ENCODE measurements at regions not wholly inside any gene's neighbourhood (a gene's known extent, or its start where the extent isn't known, plus 50 kb on each side); places are given as distances from the start of the nearest gene placed in this dataset.

GRCh38 chr10:31081937-31082840 is 50.5 kb upstream of the ZNF438 start:
- CTCF ChIA-PET = interaction anchor here (0.6 to 2.9 kb wide), 6 partner anchors 10 to 298 kb away, joined by 3 to 16 read pairs (median 4); no protein-coding TSS in a partner anchor
- H3K27me3 Mint-ChIP-seq = no peaks in the 10 kb centered on the region
- no peaks in the 10 kb centered on the region for H3K9me3 Mint-ChIP-seq
- no peak overlapping the region for H3K27ac Mint-ChIP-seq
- H3K4me3 Mint-ChIP-seq = no peak overlapping the region
- no peaks in the 10 kb centered on the region for H3K36me3 Mint-ChIP-seq
- peaks cover 6% of the 10 kb centered on the region for H3K4me1 Mint-ChIP-seq
- DNase-seq = no peak

GRCh38 chr10:31083765-31084184 is 52.1 kb upstream of the ZNF438 start:
- H3K4me3 Mint-ChIP-seq = no peak overlapping the region
- H3K9me3 Mint-ChIP-seq = no peaks in the 10 kb centered on the region
- H3K36me3 Mint-ChIP-seq = no peaks in the 10 kb centered on the region
- DNase-seq = peak; percentile 71
- CTCF ChIA-PET = interaction anchor here (0.6 to 2.9 kb wide), 18 partner anchors 11 to 407 kb away, joined by 3 to 16 read pairs (median 4); no protein-coding TSS in a partner anchor
- H3K27me3 Mint-ChIP-seq = no peaks in the 10 kb centered on the region
- peaks cover 6% of the 10 kb centered on the region for H3K4me1 Mint-ChIP-seq
- no peak overlapping the region for H3K27ac Mint-ChIP-seq

- no peaks in the 10 kb centered on the region for H3K27me3 Mint-ChIP-seq
- H3K36me3 Mint-ChIP-seq = no peaks in the 10 kb centered on the region
- H3K4me1 Mint-ChIP-seq = peaks cover 6% of the 10 kb centered on the region
- no peak overlapping the region for H3K27ac Mint-ChIP-seq
- no peak overlapping the region for H3K4me3 Mint-ChIP-seq
- no peaks in the 10 kb centered on the region for H3K9me3 Mint-ChIP-seq
- DNase-seq = no peak
- CTCF ChIA-PET = interaction anchor here (0.8 to 1.8 kb wide), 3 partner anchors 14 to 721 kb away, joined by 3 to 5 read pairs (median 3); no protein-coding TSS in a partner anchor
Measured at GRCh38 chr10:31087011-31087410, 55.3 kb upstream of the ZNF438 start.

- no peak overlapping the region for H3K27ac Mint-ChIP-seq
- CTCF ChIA-PET = no interaction called here
- no peak overlapping the region for H3K4me3 Mint-ChIP-seq
- DNase-seq = no peak
- peaks cover 6% of the 10 kb centered on the region for H3K4me1 Mint-ChIP-seq
- no peaks in the 10 kb centered on the region for H3K36me3 Mint-ChIP-seq
- no peaks in the 10 kb centered on the region for H3K9me3 Mint-ChIP-seq
- no peaks in the 10 kb centered on the region for H3K27me3 Mint-ChIP-seq
Measured at GRCh38 chr10:31087851-31088250, 56.2 kb upstream of the ZNF438 start.

GRCh38 chr10:31090894-31091607 is 59.4 kb upstream of the ZNF438 start:
- no peaks in the 10 kb centered on the region for H3K27me3 Mint-ChIP-seq
- DNase-seq = no peak
- CTCF ChIA-PET = interaction anchor here (0.6 to 1.0 kb wide), 2 partner anchors 307 to 324 kb away, joined by 3 read pairs; no protein-coding TSS in a partner anchor
- no peak overlapping the region for H3K27ac Mint-ChIP-seq
- H3K4me1 Mint-ChIP-seq = no peaks in the 10 kb centered on the region
- no peaks in the 10 kb centered on the region for H3K36me3 Mint-ChIP-seq
- no peaks in the 10 kb centered on the region for H3K9me3 Mint-ChIP-seq
- H3K4me3 Mint-ChIP-seq = no peak overlapping the region

- no peaks in the 10 kb centered on the region for H3K36me3 Mint-ChIP-seq
- H3K4me3 Mint-ChIP-seq = no peak overlapping the region
Measured at GRCh38 chr10:31095677-31096560, 64.3 kb upstream of the ZNF438 start.

GRCh38 chr10:31098046-31098445 is 66.4 kb upstream of the ZNF438 start:
- H3K4me3 Mint-ChIP-seq = no peak overlapping the region
- no peak for DNase-seq
- H3K27ac Mint-ChIP-seq = no peak overlapping the region
- CTCF ChIA-PET = no interaction called here
- no peaks in the 10 kb centered on the region for H3K36me3 Mint-ChIP-seq
- no peaks in the 10 kb centered on the region for H3K9me3 Mint-ChIP-seq
- H3K27me3 Mint-ChIP-seq = no peaks in the 10 kb centered on the region
- peaks cover 18% of the 10 kb centered on the region for H3K4me1 Mint-ChIP-seq

More at GRCh38 chr10:31095677-31096560, 64.3 kb upstream of the ZNF438 start:
- CTCF ChIA-PET = no interaction called here
- no peaks in the 10 kb centered on the region for H3K27me3 Mint-ChIP-seq
- H3K4me1 Mint-ChIP-seq = peaks cover 8% of the 10 kb centered on the region
- no peak overlapping the region for H3K27ac Mint-ChIP-seq
- H3K9me3 Mint-ChIP-seq = no peaks in the 10 kb centered on the region
- no peak for DNase-seq

- no peaks in the 10 kb centered on the region for H3K9me3 Mint-ChIP-seq
- no peaks in the 10 kb centered on the region for H3K27me3 Mint-ChIP-seq
- CTCF ChIA-PET = no interaction called here
- no peak for DNase-seq
- H3K36me3 Mint-ChIP-seq = no peaks in the 10 kb centered on the region
- H3K27ac Mint-ChIP-seq = no peak overlapping the region
- peaks cover 18% of the 10 kb centered on the region for H3K4me1 Mint-ChIP-seq
- no peak overlapping the region for H3K4me3 Mint-ChIP-seq
Measured at GRCh38 chr10:31099094-31099493, 67.4 kb upstream of the ZNF438 start.

- Mint-ChIP-seq H3K27ac (no peak overlapping the region), H3K4me1 (peaks cover 18% of the 10 kb centered on the region), H3K4me3 (no peak overlapping the region), H3K9me3 (no peaks in the 10 kb centered on the region), H3K27me3 (no peaks in the 10 kb centered on the region), H3K36me3 (no peaks in the 10 kb centered on the region)
- CTCF ChIA-PET = interaction anchor here (0.8 to 1.2 kb wide), 3 partner anchors 16 to 218 kb away, joined by 3 to 6 read pairs (median 4); no protein-coding TSS in a partner anchor
- DNase-seq = no peak
Measured at GRCh38 chr10:31099664-31100063, 68.0 kb upstream of the ZNF438 start.

- CTCF ChIA-PET = interaction anchor here (0.8 to 1.2 kb wide), 3 partner anchors 16 to 218 kb away, joined by 3 to 6 read pairs (median 4); no protein-coding TSS in a partner anchor
- no peak for DNase-seq
- H3K4me3 Mint-ChIP-seq = no peak overlapping the region
- peaks cover 18% of the 10 kb centered on the region for H3K4me1 Mint-ChIP-seq
- H3K36me3 Mint-ChIP-seq = no peaks in the 10 kb centered on the region
- no peak overlapping the region for H3K27ac Mint-ChIP-seq
- H3K27me3 Mint-ChIP-seq = no peaks in the 10 kb centered on the region
- no peaks in the 10 kb centered on the region for H3K9me3 Mint-ChIP-seq
Measured at GRCh38 chr10:31100115-31100601, 68.5 kb upstream of the ZNF438 start.

GRCh38 chr10:31100662-31101061 is 69.0 kb upstream of the ZNF438 start:
- no peaks in the 10 kb centered on the region for H3K36me3 Mint-ChIP-seq
- CTCF ChIA-PET = interaction anchor here (0.7 to 1.2 kb wide), 3 partner anchors 15 to 116 kb away, joined by 3 to 6 read pairs (median 3); no protein-coding TSS in a partner anchor
- H3K9me3 Mint-ChIP-seq = no peaks in the 10 kb centered on the region
- H3K27me3 Mint-ChIP-seq = no peaks in the 10 kb centered on the region
- H3K27ac Mint-ChIP-seq = peak overlapping the region; percentile 8
- peaks cover 18% of the 10 kb centered on the region for H3K4me1 Mint-ChIP-seq
- no peak for DNase-seq
- no peak overlapping the region for H3K4me3 Mint-ChIP-seq

- CTCF ChIA-PET = interaction anchor here (0.7 to 1.2 kb wide), 3 partner anchors 15 to 115 kb away, joined by 3 read pairs; no protein-coding TSS in a partner anchor
- Mint-ChIP-seq H3K27ac (peak overlapping the region; percentile 8), H3K36me3 (no peaks in the 10 kb centered on the region), H3K4me3 (no peak overlapping the region), H3K27me3 (no peaks in the 10 kb centered on the region), H3K9me3 (no peaks in the 10 kb centered on the region), H3K4me1 (peaks cover 18% of the 10 kb centered on the region)
- peak; percentile 53 for DNase-seq
Measured at GRCh38 chr10:31101123-31101522, 69.5 kb upstream of the ZNF438 start.

- Mint-ChIP-seq H3K4me3 (no peak overlapping the region), H3K27me3 (no peaks in the 10 kb centered on the region), H3K4me1 (peaks cover 18% of the 10 kb centered on the region), H3K36me3 (no peaks in the 10 kb centered on the region), H3K9me3 (no peaks in the 10 kb centered on the region), H3K27ac (no peak overlapping the region)
- no peak for DNase-seq
- CTCF ChIA-PET = no interaction called here
Measured at GRCh38 chr10:31102421-31102820, 70.8 kb upstream of the ZNF438 start.

All from activated naive CD4-positive, alpha-beta T cell treated with anti-CD3 and anti-CD28 coated beads, Interleukin-2, amount 10 ng/mL, durations not matched to agents 7 days and 5 days (primary cell).